Activated CD8-positive, alpha-beta T cell treated with anti-CD3 and anti-CD28 coated beads for 36 hours (primary cell): ENCODE measurements at regions not wholly inside any gene's neighbourhood (a gene's known extent, or its start where the extent isn't known, plus 50 kb on each side); places are given as distances from the start of the nearest gene placed in this dataset.

Experiments used
- ATAC-seq: fragments of 200-7000 bp; cut with Tn5 transposase; one replicate; pipeline ENCODE4 v1.10.0; 2021; ENCODE audit warnings: mild to moderate bottlenecking, moderate library complexity
- CTCF ChIA-PET: fragments of 350-600 bp; sonication (Branson Sonifier 250); formaldehyde crosslinking; loops from one replicate; lab custom pipeline; 2021; ENCODE audit warnings: antibody characterized with exemption; lab: Charles Lee
- POLR2A ChIA-PET: fragments of 350-600 bp; sonication (Branson Sonifier 250); formaldehyde crosslinking; loops from one replicate; lab custom pipeline; 2021; ENCODE audit warnings: antibody characterized with exemption; lab: Charles Lee
- DNase-seq: peaks from one replicate; pipeline ENCODE4 v3.0.0-alpha.2; 2020
- H3K27ac Mint-ChIP-seq: one replicate; pipeline ENCODE4 v1.8.0; 2021; ENCODE audit warnings: mild to moderate bottlenecking, mixed read lengths
- H3K27me3 Mint-ChIP-seq: one replicate; pipeline ENCODE4 v1.8.0; 2021; ENCODE audit warnings: mixed read lengths
- H3K36me3 Mint-ChIP-seq: one replicate; pipeline ENCODE4 v1.8.0; 2021; ENCODE audit warnings: low read depth, mixed read lengths
- H3K4me1 Mint-ChIP-seq: one replicate; pipeline ENCODE4 v1.8.0; 2021; ENCODE audit warnings: low read depth, mixed read lengths
- H3K4me3 Mint-ChIP-seq: one replicate; pipeline ENCODE4 v1.8.0; 2021; ENCODE audit warnings: mild to moderate bottlenecking, moderate library complexity, mixed read lengths
- H3K9me3 Mint-ChIP-seq: one replicate; pipeline ENCODE4 v1.8.0; 2021; ENCODE audit warnings: mixed read lengths
- CTCF ChIP-seq: fragments of 200-600 bp; IDR thresholded peaks from one replicate; pipeline ENCODE4 v1.8.0; 2022; ENCODE audit warnings: antibody characterized with exemption, mild to moderate bottlenecking
- intact Hi-C: fragments of 100-400 bp; cut with micrococcal nuclease; formaldehyde crosslinking; loops from one replicate; pipeline ENCODE4 v1.10.0; 2022

GRCh38 chr18:10121786-10122515 lies 208.1 kb downstream of the VAPA start:
- Mint-ChIP-seq H3K4me1 (no peaks in the 10 kb centered on the region), H3K27me3 (no peaks in the 10 kb centered on the region), H3K36me3 (no peaks in the 10 kb centered on the region), H3K9me3 (no peaks in the 10 kb centered on the region), H3K27ac (no peak overlapping the region), H3K4me3 (no peak overlapping the region)
- ChIA-PET POLR2A (no interaction called here), CTCF (no interaction called here)
- no peak for TF ChIP-seq CTCF
- DNase-seq (no peak), ATAC-seq (no peak)
- intact Hi-C loops = no loop called here

GRCh38 chr18:10122988-10123950 lies 209.5 kb downstream of the VAPA start:
- H3K4me3 Mint-ChIP-seq = no peak overlapping the region
- no peaks in the 10 kb centered on the region for H3K9me3 Mint-ChIP-seq
- ChIA-PET CTCF (no interaction called here), POLR2A (no interaction called here)
- no peak for DNase-seq
- TF ChIP-seq CTCF = no peak
- ATAC-seq = no peak
- H3K27me3 Mint-ChIP-seq = no peaks in the 10 kb centered on the region
- H3K36me3 Mint-ChIP-seq = no peaks in the 10 kb centered on the region
- intact Hi-C loops = no loop called here
- H3K4me1 Mint-ChIP-seq = no peaks in the 10 kb centered on the region
- H3K27ac Mint-ChIP-seq = no peak overlapping the region

- TF ChIP-seq CTCF = no peak
- no peaks in the 10 kb centered on the region for H3K36me3 Mint-ChIP-seq
- intact Hi-C loops = no loop called here
- H3K4me3 Mint-ChIP-seq = no peak overlapping the region
- ChIA-PET POLR2A (no interaction called here), CTCF (no interaction called here)
- no peaks in the 10 kb centered on the region for H3K9me3 Mint-ChIP-seq
- H3K27me3 Mint-ChIP-seq = no peaks in the 10 kb centered on the region
- H3K27ac Mint-ChIP-seq = no peak overlapping the region
- no peaks in the 10 kb centered on the region for H3K4me1 Mint-ChIP-seq
- no peak for DNase-seq
- ATAC-seq = no peak
Measured at GRCh38 chr18:10124071-10124470, 210.3 kb downstream of the VAPA start.

GRCh38 chr18:10124557-10124956 lies 210.7 kb downstream of the VAPA start:
- Mint-ChIP-seq H3K4me1 (no peaks in the 10 kb centered on the region), H3K4me3 (no peak overlapping the region), H3K36me3 (no peaks in the 10 kb centered on the region), H3K27ac (no peak overlapping the region), H3K27me3 (no peaks in the 10 kb centered on the region), H3K9me3 (no peaks in the 10 kb centered on the region)
- TF ChIP-seq CTCF = no peak
- ATAC-seq (no peak), DNase-seq (no peak)
- CTCF ChIA-PET = no interaction called here
- POLR2A ChIA-PET = no interaction called here
- intact Hi-C loops = no loop called here

GRCh38 chr18:10124967-10125366 lies 211.2 kb downstream of the VAPA start:
- POLR2A ChIA-PET = no interaction called here
- no peak overlapping the region for H3K4me3 Mint-ChIP-seq
- no peaks in the 10 kb centered on the region for H3K9me3 Mint-ChIP-seq
- no peaks in the 10 kb centered on the region for H3K36me3 Mint-ChIP-seq
- H3K4me1 Mint-ChIP-seq = no peaks in the 10 kb centered on the region
- H3K27me3 Mint-ChIP-seq = no peaks in the 10 kb centered on the region
- intact Hi-C loops = no loop called here
- no peak for TF ChIP-seq CTCF
- DNase-seq (no peak), ATAC-seq (no peak)
- CTCF ChIA-PET = no interaction called here
- H3K27ac Mint-ChIP-seq = no peak overlapping the region
